GM23338 (cell line): ENCODE measurements at regions not wholly inside any gene's neighbourhood (a gene's known extent, or its start where the extent isn't known, plus 50 kb on each side); places are given as distances from the start of the nearest gene placed in this dataset.

ENCODE experiments used
- CREB1 ChIP-seq: fragments of 250-450 bp; sonication (Bioruptor Pico); IDR thresholded peaks from 2 replicates; pipeline ENCODE4 v1.5.0; 2020; ENCODE audit warnings: low read depth, mild to moderate bottlenecking, moderate library complexity
- EZH2 ChIP-seq: fragments of 200-600 bp; sonication (generic); IDR thresholded peaks from one replicate; pipeline ENCODE4 v1.8.0; 2017; ENCODE audit warnings: antibody characterized with exemption, mild to moderate bottlenecking, low read depth; ENCODE audit not compliant: unreplicated experiment
- EZH2phosphoT487 ChIP-seq: fragments of 200-600 bp; sonication (generic); IDR thresholded peaks from one replicate; pipeline ENCODE4 v1.8.1; 2018; ENCODE audit warnings: antibody characterized with exemption; ENCODE audit not compliant: unreplicated experiment
- NANOG ChIP-seq: IDR thresholded peaks from 2 replicates; pipeline ENCODE4 v1.6.1; 2016; ENCODE audit warnings: antibody characterized with exemption, borderline replicate concordance
- POLR2AphosphoS5 ChIP-seq: IDR thresholded peaks from 2 replicates; pipeline ENCODE4 v1.6.1; 2016; ENCODE audit warnings: antibody characterized with exemption, low read depth
- STAT1 ChIP-seq: IDR thresholded peaks from one replicate; pipeline ENCODE4 v1.6.1; 2016; ENCODE audit warnings: antibody characterized with exemption; ENCODE audit not compliant: unreplicated experiment
- ZNF114 ChIP-seq: fragments of 250-450 bp; sonication (Bioruptor Pico); IDR thresholded peaks from 2 replicates; pipeline ENCODE4 v1.5.0; 2020; ENCODE audit warnings: mild to moderate bottlenecking, moderate library complexity
- TF ChIP-seq, protein P1 (sequence below), 2 experiments: fragments of 200-600 bp in 1 of 2; sonication (generic) in 1 of 2; conservative IDR thresholded peaks; 2 replicates each; pipeline versions ENCODE4 v1.5.1 to v1.6.1; 2016 to 2017; ENCODE audit warnings: antibody characterized with exemption in 2 of 2, low read depth in 2 of 2, mild to moderate bottlenecking in 2 of 2, moderate library complexity in 1 of 2
- TF ChIP-seq, protein P2 (sequence below): fragments of 250-450 bp; sonication (Bioruptor Pico); IDR thresholded peaks from 2 replicates; pipeline ENCODE4 v1.5.0; 2020; ENCODE audit warnings: mild to moderate bottlenecking, moderate library complexity
- TF ChIP-seq, protein P3 (sequence below): IDR thresholded peaks from one replicate; pipeline ENCODE4 v1.6.1; 2018; ENCODE audit warnings: antibody characterized with exemption; ENCODE audit not compliant: unreplicated experiment
- TF ChIP-seq, protein P4 (sequence below): IDR thresholded peaks from 2 replicates; pipeline ENCODE4 v1.6.1; 2016; ENCODE audit warnings: antibody characterized with exemption

DNA sequence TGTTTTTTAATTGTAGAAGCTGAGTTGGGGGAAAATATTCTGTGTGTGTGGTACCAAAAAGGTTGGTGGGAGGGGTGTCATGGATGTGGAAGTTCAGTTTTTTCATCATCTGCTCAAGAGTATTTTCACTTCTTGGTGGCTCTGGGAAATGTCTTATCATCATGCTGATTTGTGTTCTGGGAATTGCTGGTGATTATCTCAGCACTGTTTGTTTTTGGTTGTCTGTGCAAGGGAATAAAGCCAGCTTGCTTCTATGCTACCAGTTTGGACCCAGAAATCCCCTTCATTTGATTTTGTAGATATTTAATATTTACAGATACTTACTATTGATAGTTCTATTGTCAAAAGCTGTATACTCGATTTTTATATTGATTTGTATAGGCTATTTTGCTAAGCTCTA is 2289.7 kb downstream of the MAT2B start:
- TF ChIP-seq, protein P1, sequence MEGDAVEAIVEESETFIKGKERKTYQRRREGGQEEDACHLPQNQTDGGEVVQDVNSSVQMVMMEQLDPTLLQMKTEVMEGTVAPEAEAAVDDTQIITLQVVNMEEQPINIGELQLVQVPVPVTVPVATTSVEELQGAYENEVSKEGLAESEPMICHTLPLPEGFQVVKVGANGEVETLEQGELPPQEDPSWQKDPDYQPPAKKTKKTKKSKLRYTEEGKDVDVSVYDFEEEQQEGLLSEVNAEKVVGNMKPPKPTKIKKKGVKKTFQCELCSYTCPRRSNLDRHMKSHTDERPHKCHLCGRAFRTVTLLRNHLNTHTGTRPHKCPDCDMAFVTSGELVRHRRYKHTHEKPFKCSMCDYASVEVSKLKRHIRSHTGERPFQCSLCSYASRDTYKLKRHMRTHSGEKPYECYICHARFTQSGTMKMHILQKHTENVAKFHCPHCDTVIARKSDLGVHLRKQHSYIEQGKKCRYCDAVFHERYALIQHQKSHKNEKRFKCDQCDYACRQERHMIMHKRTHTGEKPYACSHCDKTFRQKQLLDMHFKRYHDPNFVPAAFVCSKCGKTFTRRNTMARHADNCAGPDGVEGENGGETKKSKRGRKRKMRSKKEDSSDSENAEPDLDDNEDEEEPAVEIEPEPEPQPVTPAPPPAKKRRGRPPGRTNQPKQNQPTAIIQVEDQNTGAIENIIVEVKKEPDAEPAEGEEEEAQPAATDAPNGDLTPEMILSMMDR (conservative IDR thresholded peaks at IDR 0.05; ENCODE audit: low read depth in 2 of 2), result no peak
- TF ChIP-seq, protein P2, sequence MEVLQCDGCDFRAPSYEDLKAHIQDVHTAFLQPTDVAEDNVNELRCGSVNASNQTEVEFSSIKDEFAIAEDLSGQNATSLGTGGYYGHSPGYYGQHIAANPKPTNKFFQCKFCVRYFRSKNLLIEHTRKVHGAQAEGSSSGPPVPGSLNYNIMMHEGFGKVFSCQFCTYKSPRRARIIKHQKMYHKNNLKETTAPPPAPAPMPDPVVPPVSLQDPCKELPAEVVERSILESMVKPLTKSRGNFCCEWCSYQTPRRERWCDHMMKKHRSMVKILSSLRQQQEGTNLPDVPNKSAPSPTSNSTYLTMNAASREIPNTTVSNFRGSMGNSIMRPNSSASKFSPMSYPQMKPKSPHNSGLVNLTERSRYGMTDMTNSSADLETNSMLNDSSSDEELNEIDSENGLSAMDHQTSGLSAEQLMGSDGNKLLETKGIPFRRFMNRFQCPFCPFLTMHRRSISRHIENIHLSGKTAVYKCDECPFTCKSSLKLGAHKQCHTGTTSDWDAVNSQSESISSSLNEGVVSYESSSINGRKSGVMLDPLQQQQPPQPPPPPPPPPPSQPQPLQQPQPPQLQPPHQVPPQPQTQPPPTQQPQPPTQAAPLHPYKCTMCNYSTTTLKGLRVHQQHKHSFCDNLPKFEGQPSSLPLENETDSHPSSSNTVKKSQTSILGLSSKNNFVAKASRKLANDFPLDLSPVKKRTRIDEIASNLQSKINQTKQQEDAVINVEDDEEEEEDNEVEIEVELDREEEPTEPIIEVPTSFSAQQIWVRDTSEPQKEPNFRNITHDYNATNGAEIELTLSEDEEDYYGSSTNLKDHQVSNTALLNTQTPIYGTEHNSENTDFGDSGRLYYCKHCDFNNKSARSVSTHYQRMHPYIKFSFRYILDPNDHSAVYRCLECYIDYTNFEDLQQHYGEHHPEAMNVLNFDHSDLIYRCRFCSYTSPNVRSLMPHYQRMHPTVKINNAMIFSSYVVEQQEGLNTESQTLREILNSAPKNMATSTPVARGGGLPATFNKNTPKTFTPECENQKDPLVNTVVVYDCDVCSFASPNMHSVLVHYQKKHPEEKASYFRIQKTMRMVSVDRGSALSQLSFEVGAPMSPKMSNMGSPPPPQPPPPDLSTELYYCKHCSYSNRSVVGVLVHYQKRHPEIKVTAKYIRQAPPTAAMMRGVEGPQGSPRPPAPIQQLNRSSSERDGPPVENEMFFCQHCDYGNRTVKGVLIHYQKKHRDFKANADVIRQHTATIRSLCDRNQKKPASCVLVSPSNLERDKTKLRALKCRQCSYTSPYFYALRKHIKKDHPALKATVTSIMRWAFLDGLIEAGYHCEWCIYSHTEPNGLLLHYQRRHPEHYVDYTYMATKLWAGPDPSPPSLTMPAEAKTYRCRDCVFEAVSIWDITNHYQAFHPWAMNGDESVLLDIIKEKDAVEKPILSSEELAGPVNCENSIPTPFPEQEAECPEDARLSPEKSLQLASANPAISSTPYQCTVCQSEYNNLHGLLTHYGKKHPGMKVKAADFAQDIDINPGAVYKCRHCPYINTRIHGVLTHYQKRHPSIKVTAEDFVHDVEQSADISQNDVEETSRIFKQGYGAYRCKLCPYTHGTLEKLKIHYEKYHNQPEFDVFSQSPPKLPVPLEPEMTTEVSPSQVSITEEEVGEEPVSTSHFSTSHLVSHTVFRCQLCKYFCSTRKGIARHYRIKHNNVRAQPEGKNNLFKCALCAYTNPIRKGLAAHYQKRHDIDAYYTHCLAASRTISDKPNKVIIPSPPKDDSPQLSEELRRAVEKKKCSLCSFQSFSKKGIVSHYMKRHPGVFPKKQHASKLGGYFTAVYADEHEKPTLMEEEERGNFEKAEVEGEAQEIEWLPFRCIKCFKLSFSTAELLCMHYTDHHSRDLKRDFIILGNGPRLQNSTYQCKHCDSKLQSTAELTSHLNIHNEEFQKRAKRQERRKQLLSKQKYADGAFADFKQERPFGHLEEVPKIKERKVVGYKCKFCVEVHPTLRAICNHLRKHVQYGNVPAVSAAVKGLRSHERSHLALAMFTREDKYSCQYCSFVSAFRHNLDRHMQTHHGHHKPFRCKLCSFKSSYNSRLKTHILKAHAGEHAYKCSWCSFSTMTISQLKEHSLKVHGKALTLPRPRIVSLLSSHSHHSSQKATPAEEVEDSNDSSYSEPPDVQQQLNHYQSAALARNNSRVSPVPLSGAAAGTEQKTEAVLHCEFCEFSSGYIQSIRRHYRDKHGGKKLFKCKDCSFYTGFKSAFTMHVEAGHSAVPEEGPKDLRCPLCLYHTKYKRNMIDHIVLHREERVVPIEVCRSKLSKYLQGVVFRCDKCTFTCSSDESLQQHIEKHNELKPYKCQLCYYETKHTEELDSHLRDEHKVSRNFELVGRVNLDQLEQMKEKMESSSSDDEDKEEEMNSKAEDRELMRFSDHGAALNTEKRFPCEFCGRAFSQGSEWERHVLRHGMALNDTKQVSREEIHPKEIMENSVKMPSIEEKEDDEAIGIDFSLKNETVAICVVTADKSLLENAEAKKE (CRISPR knock-in tag), result no peak
- TF ChIP-seq CREB1 (CRISPR knock-in tag) (no peak), EZH2 (no peak), ZNF114 (CRISPR knock-in tag) (no peak), STAT1 (no peak), POLR2AphosphoS5 (no peak), EZH2phosphoT487 (no peak), NANOG (no peak)
- TF ChIP-seq, protein P3, sequence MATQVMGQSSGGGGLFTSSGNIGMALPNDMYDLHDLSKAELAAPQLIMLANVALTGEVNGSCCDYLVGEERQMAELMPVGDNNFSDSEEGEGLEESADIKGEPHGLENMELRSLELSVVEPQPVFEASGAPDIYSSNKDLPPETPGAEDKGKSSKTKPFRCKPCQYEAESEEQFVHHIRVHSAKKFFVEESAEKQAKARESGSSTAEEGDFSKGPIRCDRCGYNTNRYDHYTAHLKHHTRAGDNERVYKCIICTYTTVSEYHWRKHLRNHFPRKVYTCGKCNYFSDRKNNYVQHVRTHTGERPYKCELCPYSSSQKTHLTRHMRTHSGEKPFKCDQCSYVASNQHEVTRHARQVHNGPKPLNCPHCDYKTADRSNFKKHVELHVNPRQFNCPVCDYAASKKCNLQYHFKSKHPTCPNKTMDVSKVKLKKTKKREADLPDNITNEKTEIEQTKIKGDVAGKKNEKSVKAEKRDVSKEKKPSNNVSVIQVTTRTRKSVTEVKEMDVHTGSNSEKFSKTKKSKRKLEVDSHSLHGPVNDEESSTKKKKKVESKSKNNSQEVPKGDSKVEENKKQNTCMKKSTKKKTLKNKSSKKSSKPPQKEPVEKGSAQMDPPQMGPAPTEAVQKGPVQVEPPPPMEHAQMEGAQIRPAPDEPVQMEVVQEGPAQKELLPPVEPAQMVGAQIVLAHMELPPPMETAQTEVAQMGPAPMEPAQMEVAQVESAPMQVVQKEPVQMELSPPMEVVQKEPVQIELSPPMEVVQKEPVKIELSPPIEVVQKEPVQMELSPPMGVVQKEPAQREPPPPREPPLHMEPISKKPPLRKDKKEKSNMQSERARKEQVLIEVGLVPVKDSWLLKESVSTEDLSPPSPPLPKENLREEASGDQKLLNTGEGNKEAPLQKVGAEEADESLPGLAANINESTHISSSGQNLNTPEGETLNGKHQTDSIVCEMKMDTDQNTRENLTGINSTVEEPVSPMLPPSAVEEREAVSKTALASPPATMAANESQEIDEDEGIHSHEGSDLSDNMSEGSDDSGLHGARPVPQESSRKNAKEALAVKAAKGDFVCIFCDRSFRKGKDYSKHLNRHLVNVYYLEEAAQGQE, result no peak
- TF ChIP-seq, protein P4, sequence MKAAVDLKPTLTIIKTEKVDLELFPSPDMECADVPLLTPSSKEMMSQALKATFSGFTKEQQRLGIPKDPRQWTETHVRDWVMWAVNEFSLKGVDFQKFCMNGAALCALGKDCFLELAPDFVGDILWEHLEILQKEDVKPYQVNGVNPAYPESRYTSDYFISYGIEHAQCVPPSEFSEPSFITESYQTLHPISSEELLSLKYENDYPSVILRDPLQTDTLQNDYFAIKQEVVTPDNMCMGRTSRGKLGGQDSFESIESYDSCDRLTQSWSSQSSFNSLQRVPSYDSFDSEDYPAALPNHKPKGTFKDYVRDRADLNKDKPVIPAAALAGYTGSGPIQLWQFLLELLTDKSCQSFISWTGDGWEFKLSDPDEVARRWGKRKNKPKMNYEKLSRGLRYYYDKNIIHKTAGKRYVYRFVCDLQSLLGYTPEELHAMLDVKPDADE, result no peak
